NCI-H2029 (cell line): ENCODE measurements at regions not wholly inside any gene's neighbourhood (a gene's known extent, or its start where the extent isn't known, plus 50 kb on each side); places are given as distances from the start of the nearest gene placed in this dataset.
"Not testable (repeated sequence)": the region's sequence is repeated elsewhere in the genome, so short reads cannot be mapped to it uniquely, and the experiment has no call there.

Source experiments
- DNase-seq: peaks from one replicate; lab custom pipeline; 2025; lab: John Stamatoyannopoulos, UW

GRCh38 chr12:67759829-67760228, 111.3 kb downstream of the DYRK2 start:
- no peak for DNase-seq

- no peak for DNase-seq
Measured at GRCh38 chr12:67760586-67761275, 112.2 kb downstream of the DYRK2 start.

GRCh38 chr12:67761566-67761965, 113.0 kb downstream of the DYRK2 start:
- DNase-seq: no peak

GRCh38 chr12:67764055-67764454, 115.5 kb downstream of the DYRK2 start:
- DNase-seq: no peak

DNA sequence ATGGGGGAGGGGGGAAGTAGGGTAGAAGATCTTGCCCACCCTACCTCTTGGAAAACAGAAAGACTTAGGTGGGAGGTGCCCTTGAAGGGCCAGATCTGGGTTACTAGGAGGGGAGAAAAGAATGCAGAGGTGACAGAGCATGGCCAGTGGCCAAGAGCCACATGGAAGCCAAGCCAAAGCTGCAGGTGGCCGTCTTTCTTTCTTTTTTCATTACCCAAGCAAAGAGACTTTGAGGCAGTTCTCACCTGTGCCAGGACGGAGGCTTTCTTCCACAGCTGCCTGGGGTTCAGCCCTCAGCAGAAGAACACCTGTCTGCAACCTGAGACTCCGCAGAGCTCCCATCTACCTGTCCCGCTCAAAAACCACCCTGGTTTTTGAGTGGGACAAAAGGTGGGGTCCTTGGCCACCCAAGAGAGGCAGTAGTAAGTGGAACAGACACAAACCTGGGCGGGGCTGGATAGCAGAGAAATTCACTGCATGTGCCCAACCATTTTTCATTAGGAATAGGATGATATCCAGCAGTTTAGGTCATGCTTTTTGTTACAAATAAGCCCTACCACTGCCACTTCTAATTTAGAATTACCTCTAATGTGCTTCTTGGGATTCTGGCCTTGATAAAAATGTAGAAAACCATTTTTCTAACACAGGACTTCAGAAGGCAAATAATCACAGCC, 116.5 kb downstream of the DYRK2 start:
- no peak for DNase-seq

DNA sequence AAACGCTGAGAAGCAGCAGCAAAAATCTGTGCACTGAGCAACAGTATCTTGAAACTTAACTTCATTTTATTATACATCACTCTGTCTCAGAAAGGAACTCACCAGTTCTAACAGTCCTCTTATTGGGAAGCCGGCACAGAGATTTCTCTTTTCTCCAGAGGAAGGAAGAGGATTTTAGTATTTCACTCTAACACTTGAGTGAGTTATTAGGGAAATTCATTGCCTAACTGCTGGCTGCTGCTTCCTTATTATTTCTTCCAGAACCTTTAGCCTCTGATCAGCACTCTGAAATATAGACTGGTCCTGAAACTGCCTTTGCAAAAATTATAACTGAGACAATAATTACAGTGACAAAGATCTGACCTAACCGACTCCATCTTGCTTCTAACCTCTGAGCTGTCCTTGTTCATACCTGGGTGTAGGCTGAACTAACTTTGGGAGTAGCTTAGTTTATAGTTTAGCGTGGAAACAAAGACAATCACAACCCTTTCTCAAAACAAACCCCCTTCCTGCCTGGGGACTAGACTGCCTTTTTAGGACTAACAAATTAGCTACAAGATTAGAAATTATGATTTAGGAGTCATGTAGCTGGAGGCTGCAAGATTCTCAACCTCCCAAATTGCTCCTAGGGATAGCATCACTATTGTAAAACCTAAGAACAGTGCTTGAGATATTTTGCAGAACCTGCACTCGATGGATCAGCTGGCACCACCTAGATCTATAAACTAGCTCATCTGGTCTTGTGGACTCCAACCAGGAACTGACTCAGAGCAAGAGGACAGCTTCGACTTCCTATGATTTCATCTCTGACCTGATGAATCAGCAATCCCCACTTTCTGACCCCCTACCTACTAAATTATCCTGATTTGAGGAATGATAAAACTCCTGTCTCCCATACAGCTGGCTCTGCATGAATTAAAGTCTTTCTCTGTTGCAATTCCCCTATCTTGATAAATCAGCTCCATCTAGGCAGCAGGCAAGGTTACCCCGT, 117.5 kb downstream of the DYRK2 start:
- DNase-seq: no peak

GRCh38 chr12:67772267-67773169, 124.0 kb downstream of the DYRK2 start:
- DNase-seq: peak; percentile 10

GRCh38 chr12:67773896-67774295, 125.4 kb downstream of the DYRK2 start:
- DNase-seq: no peak

DNA sequence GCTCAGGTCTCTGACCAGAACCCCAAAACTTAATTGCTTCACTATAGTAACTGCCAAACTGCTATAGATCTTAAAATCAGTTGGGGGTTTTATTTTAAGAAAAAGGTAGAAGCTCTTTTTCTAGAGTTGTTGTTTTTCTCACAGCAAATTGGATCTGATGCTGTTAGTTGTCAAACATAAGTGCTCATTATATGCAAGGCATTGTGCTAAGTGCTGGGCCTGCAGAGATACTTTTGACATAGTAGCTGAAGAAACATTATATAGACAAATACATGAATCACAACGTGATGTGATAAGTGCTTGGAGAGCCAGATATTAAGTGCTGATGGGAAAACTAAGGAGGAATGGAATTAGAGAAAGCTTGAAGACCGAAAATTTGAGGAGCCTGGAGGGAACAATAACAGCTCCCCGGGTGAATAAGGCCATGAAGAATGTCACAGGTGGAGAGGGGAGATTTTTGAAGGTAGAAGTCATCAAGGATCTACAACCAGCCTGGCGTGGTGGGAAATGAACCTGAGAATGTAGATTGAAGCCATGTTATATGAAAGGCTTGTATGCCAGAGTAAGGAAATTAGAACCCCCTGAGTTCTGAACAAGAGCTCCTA, 126.5 kb downstream of the DYRK2 start:
- no peak for DNase-seq

DNA sequence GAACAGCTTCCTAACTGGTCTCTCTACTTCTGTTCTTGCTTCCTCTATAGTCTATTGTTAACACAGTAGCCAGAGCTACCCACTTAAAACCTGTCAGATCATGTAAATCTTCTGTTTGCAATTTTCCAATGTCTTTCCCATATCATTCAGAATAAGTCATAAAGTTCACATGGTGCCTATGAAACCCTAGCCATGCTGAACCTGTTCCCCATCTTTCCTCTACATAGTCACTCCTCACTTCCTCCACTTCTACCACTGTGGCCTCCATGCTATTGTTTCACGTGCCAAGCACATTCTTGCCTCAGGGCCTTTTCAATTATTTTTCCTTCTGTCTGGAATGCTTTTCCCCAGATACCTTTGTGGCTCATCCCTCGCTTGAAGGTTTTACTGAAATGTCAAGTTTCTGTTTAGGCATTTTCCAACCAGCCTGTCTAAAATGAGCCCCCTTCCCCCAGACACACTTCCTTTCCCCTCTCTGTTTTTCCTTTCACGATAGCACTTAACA, 132.1 kb downstream of the DYRK2 start:
- DNase-seq: no peak

- DNase-seq: no peak
Measured at GRCh38 chr12:67782573-67782972, 134.0 kb downstream of the DYRK2 start.

DNA sequence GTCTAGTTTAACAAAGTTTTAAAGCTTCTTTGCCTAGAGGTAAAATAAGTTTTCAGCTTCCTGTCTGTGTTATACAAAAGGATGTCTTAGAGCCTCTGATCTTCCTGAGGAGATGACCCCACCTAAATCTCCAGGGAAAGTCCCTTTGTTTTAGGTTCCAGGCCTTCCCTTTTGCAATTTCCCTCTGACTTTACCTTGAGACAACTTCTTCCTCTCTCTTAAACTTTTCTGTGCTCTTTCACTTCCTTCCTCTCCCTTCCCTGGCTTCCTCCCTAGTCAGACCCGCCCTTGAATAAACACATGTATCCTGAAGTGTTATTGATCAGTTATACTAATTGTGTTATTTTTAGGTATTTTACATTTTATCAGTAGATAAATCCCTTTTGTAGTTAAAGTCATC, 134.8 kb downstream of the DYRK2 start:
- DNase-seq: no peak

DNA sequence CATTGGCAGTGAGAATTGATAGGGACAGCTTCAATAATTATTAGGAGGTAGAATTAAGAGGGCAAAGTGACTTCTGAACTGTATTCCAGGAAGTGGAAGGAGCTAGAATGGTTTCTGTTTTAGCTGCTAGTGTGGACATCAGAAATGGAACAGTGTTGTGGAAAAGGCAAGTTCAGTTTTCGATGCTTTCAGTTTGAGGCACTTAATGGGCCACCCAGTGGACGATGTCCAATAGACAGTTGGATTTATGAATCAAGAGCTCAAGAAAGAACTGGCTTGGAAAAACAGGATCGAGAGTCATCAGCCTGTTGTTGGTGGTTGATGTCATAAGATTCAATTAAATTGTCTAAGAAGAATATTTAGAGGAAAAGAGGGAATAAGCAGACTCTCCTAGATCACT, 136.3 kb downstream of the DYRK2 start:
- no peak for DNase-seq

DNA sequence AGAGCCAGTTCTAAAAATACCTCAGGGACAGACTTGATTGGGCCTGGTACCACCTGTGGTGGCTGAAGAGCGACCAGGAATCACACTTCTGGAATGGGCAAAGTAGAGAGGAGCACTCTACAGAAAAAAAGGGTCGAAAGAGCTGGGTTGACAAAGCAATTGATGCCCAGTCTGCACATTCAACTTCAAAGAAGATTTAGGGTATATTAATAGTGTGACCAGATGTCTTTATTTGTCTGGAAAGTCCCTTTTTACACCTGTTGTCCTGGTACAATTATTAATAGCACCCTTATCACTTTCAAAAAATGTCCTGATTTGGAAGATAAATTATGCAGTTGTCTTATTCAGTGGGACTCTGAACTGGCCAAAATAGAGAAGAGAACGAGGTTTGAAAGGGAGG, 137.5 kb downstream of the DYRK2 start:
- DNase-seq: no peak

DNA sequence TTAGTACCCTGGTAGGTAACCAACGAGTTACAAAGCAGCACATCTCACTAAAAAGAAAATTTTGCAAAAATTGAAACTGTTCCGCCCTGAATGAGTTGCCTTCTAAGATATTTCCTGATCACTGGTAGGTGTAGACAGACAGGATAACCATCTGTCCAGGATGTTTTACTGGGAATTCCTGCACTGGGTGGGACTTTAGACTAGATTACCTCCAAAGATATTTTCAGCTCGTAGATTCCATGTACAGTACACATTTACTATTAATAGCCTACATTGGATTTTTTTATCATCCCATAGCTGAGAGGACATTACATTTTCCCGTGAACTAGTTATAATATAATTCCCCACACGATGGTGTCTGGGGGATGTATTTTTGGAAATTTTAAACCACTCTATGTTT, 139.6 kb downstream of the DYRK2 start:
- DNase-seq: no peak

GRCh38 chr12:67789266-67789665, 140.7 kb downstream of the DYRK2 start:
- no peak for DNase-seq

- DNase-seq: peak; percentile 41
Measured at GRCh38 chr12:67790660-67791059, 142.1 kb downstream of the DYRK2 start.

DNA sequence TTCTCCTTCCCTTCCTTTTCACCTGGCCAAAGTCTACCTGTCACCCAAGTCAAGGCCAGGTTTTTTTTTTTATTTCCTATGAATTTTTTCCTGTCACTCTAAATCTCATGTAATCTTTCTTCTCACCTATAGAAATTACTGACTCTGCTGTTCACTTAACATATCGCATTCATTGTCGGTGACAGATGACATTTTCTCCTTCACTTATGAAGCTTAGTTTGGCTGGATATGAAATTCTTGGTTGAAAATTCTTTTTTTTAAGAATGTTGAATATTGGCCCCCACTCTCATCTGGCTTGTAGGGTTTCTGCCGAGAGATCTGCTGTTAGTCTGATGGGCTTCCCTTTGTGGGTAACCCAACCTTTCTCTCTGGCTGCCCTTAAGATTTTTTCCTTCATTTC, 142.8 kb downstream of the DYRK2 start:
- DNase-seq: not testable (repeated sequence)

DNA sequence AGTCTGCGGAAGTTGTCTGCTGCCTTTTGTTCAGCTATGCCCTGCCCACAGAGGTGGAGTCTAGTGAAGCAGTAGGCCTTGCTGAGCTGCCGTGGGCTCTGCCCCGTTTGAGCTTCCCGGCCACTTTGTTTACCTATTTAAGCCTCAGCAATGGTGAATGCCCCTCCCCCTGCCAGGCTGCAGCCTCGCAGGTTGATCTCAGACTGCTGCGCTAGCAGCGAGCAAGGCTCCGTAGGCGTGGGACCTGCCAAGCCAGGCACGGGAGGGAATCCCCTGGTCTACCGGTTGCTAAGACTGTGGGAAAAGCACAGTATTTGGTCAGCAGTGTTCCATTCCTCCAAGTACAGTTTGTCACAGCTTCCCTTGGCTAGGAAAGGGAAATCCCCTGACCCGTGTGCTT, 143.6 kb downstream of the DYRK2 start:
- DNase-seq: no peak

GRCh38 chr12:67794161-67794560, 145.6 kb downstream of the DYRK2 start:
- DNase-seq: no peak

DNA sequence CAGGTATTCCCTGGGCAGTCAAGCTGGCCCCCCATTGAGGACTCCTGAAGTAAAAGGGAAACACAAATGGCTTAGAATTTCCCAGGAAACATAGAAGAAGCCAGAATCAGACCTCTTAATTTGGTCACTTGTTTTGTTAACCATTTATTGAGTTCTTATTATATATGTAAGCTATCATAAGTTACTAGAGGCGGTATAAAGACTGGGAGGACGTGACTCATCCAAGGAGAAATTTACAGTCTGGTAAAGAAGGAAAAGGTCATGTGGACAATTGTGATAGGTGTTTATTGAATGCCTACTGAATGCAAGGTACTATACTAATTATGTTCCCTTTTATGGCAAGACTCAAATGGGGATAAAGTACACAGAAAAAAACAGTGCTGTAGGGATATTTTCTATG, 146.7 kb downstream of the DYRK2 start:
- no peak for DNase-seq
